GM12878 (cell line): ENCODE measurements at regions not wholly inside any gene's neighbourhood (a gene's known extent, or its start where the extent isn't known, plus 50 kb on each side); places are given as distances from the start of the nearest gene placed in this dataset.

Experiments used
- BHLHE40 ChIP-seq, 2 experiments: fragments of 450-650 bp in 1 of 2; IDR thresholded peaks; 2 replicates each; pipeline ENCODE4 v1.6.1; 2011 to 2017; ENCODE audit warnings: low read depth in 2 of 2, borderline replicate concordance in 1 of 2, improper control_type of control experiment in 1 of 2, low read length in 1 of 2, mild to moderate bottlenecking in 1 of 2
- JUNB ChIP-seq: IDR thresholded peaks from 2 replicates; pipeline ENCODE4 v1.6.1; 2016; ENCODE audit warnings: antibody characterized with exemption, mild to moderate bottlenecking
- KLF5 ChIP-seq: fragments of 450-650 bp; IDR thresholded peaks from 2 replicates; pipeline ENCODE4 v1.6.1; 2014; ENCODE audit warnings: mild to moderate bottlenecking; ENCODE audit not compliant: partially characterized antibody
- NRF1 ChIP-seq: conservative IDR thresholded peaks from 2 replicates; pipeline ENCODE4 v1.6.1; 2011; ENCODE audit warnings: mild to moderate bottlenecking, low read depth, low read length, improper control_type of control experiment
- SIN3A ChIP-seq: IDR thresholded peaks from 2 replicates; pipeline ENCODE4 v1.6.1; 2012; ENCODE audit warnings: low read depth, low read length, improper control_type of control experiment
- TF ChIP-seq, protein P1 (sequence below): IDR thresholded peaks from 2 replicates; pipeline ENCODE4 v1.6.1; 2011; ENCODE audit warnings: low read depth, low read length, improper control_type of control experiment, borderline replicate concordance
- TF ChIP-seq, protein P2 (sequence below): fragments of 450-650 bp; IDR thresholded peaks from 2 replicates; pipeline ENCODE4 v1.6.1; 2017; ENCODE audit warnings: mild to moderate bottlenecking, moderate library complexity
- TF ChIP-seq, protein P3 (sequence below): fragments of 450-650 bp; IDR thresholded peaks from 2 replicates; pipeline ENCODE4 v1.6.1; 2017; ENCODE audit warnings: antibody characterized with exemption, mild to moderate bottlenecking, moderate library complexity

DNA sequence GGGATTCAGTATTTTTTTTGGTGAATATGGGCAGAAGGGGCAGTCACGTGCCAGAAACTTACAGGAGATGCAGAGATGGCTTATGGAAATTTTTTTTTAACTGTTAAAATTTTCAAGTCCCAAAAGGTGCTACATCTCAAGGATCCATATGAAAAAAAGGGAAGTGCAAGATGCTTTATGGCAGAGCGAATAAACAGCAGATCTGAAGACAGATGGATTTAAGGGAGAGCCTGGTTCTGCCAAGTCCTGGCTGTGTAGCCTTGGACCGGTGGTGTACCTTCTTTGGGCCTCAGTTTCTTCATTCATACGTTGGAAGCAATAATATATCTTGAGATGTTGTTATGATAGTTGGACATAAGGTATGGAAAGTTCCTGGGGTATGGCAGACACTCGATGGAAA is 91.5 kb upstream of the ARRDC4 start (continued):
- TF ChIP-seq, protein P1, sequence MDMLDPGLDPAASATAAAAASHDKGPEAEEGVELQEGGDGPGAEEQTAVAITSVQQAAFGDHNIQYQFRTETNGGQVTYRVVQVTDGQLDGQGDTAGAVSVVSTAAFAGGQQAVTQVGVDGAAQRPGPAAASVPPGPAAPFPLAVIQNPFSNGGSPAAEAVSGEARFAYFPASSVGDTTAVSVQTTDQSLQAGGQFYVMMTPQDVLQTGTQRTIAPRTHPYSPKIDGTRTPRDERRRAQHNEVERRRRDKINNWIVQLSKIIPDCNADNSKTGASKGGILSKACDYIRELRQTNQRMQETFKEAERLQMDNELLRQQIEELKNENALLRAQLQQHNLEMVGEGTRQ, result no peak
- no peak for TF ChIP-seq NRF1
- TF ChIP-seq, protein P2, sequence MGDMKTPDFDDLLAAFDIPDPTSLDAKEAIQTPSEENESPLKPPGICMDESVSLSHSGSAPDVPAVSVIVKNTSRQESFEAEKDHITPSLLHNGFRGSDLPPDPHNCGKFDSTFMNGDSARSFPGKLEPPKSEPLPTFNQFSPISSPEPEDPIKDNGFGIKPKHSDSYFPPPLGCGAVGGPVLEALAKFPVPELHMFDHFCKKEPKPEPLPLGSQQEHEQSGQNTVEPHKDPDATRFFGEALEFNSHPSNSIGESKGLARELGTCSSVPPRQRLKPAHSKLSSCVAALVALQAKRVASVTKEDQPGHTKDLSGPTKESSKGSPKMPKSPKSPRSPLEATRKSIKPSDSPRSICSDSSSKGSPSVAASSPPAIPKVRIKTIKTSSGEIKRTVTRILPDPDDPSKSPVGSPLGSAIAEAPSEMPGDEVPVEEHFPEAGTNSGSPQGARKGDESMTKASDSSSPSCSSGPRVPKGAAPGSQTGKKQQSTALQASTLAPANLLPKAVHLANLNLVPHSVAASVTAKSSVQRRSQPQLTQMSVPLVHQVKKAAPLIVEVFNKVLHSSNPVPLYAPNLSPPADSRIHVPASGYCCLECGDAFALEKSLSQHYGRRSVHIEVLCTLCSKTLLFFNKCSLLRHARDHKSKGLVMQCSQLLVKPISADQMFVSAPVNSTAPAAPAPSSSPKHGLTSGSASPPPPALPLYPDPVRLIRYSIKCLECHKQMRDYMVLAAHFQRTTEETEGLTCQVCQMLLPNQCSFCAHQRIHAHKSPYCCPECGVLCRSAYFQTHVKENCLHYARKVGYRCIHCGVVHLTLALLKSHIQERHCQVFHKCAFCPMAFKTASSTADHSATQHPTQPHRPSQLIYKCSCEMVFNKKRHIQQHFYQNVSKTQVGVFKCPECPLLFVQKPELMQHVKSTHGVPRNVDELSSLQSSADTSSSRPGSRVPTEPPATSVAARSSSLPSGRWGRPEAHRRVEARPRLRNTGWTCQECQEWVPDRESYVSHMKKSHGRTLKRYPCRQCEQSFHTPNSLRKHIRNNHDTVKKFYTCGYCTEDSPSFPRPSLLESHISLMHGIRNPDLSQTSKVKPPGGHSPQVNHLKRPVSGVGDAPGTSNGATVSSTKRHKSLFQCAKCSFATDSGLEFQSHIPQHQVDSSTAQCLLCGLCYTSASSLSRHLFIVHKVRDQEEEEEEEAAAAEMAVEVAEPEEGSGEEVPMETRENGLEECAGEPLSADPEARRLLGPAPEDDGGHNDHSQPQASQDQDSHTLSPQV, result no peak
- TF ChIP-seq SIN3A, result no peak
- TF ChIP-seq JUNB, result no peak
- TF ChIP-seq, protein P3, sequence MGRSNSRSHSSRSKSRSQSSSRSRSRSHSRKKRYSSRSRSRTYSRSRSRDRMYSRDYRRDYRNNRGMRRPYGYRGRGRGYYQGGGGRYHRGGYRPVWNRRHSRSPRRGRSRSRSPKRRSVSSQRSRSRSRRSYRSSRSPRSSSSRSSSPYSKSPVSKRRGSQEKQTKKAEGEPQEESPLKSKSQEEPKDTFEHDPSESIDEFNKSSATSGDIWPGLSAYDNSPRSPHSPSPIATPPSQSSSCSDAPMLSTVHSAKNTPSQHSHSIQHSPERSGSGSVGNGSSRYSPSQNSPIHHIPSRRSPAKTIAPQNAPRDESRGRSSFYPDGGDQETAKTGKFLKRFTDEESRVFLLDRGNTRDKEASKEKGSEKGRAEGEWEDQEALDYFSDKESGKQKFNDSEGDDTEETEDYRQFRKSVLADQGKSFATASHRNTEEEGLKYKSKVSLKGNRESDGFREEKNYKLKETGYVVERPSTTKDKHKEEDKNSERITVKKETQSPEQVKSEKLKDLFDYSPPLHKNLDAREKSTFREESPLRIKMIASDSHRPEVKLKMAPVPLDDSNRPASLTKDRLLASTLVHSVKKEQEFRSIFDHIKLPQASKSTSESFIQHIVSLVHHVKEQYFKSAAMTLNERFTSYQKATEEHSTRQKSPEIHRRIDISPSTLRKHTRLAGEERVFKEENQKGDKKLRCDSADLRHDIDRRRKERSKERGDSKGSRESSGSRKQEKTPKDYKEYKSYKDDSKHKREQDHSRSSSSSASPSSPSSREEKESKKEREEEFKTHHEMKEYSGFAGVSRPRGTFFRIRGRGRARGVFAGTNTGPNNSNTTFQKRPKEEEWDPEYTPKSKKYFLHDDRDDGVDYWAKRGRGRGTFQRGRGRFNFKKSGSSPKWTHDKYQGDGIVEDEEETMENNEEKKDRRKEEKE, result no peak
- no peak for TF ChIP-seq KLF5
- TF ChIP-seq BHLHE40 (IDR thresholded peaks at IDR 0.05; ENCODE audit: borderline replicate concordance in 1 of 2, low read depth in 2 of 2, low read length in 1 of 2), result no peak
